K562 (cell line): ENCODE measurements at regions not wholly inside any gene's neighbourhood (a gene's known extent, or its start where the extent isn't known, plus 50 kb on each side); places are given as distances from the start of the nearest gene placed in this dataset.

ENCODE experiments used
- BACH1 ChIP-seq: fragments of 200-800 bp; sonication (Bioruptor generic); IDR thresholded peaks from 2 replicates; pipeline ENCODE4 v1.6.1; 2016; ENCODE audit warnings: missing genetic modification characterization, missing compliant biosample characterization
- CBX8 ChIP-seq: fragments of 200-600 bp; sonication (generic); IDR thresholded peaks from 2 replicates; pipeline ENCODE4 v1.6.1; 2012; ENCODE audit warnings: borderline replicate concordance, mixed run types, low read depth, mild to moderate bottlenecking, moderate library complexity, mixed read lengths, low read length, control low read depth, inconsistent platforms; ENCODE audit not compliant: poor library complexity, severe bottlenecking; ENCODE audit errors: extremely low read depth
- GABPB1 ChIP-seq: sonication (generic); formaldehyde crosslinking; IDR thresholded peaks from 2 replicates; pipeline ENCODE4 v1.8.0; 2022; ENCODE audit warnings: mild to moderate bottlenecking, missing genetic modification reagents
- GATAD2B ChIP-seq: fragments of 450-650 bp; IDR thresholded peaks from 2 replicates; pipeline ENCODE4 v1.6.1; 2017; ENCODE audit warnings: mild to moderate bottlenecking, borderline replicate concordance
- HDAC2 ChIP-seq: fragments of 450-650 bp; IDR thresholded peaks from 2 replicates; pipeline ENCODE4 v1.6.1; 2016; ENCODE audit warnings: mild to moderate bottlenecking
- HMG20A ChIP-seq: fragments of 450-650 bp; formaldehyde crosslinking; conservative IDR thresholded peaks from 2 replicates; pipeline ENCODE4 v1.4.0; 2020; ENCODE audit warnings: mild to moderate bottlenecking, mixed read lengths
- HNRNPH1 ChIP-seq: fragments of 200-400 bp; formaldehyde crosslinking; optimal IDR thresholded peaks from 2 replicates; pipeline ENCODE3; 2017; ENCODE audit warnings: low read depth, mild to moderate bottlenecking, low read length, moderate library complexity
- JUND ChIP-seq, 2 experiments: IDR thresholded peaks; 2 replicates in 1 of 2; 3 replicates in 1 of 2; pipeline ENCODE4 v1.6.1; 2011; ENCODE audit warnings: borderline replicate concordance in 2 of 2, low read depth in 2 of 2, low read length in 2 of 2, improper control_type of control experiment in 1 of 2, missing biosample characterization in 1 of 2, missing genetic modification characterization in 1 of 2, missing genetic modification reagents in 1 of 2
- KDM2B ChIP-seq: fragments of 250-450 bp; sonication (Bioruptor Pico); IDR thresholded peaks from 2 replicates; pipeline ENCODE4 v1.8.0; 2021; ENCODE audit warnings: mild to moderate bottlenecking, moderate library complexity
- KLF1 ChIP-seq: fragments of 450-650 bp; IDR thresholded peaks from 2 replicates; pipeline ENCODE4 v1.6.1; 2016; ENCODE audit warnings: missing genetic modification characterization, missing compliant biosample characterization
- MYNN ChIP-seq, 2 experiments: sonication (generic); formaldehyde crosslinking in 1 of 2; IDR thresholded peaks; 2 replicates each; pipeline versions ENCODE4 v1.5.0 to v1.6.1; 2016 to 2020; ENCODE audit warnings: antibody characterized with exemption in 1 of 2, missing genetic modification reagents in 1 of 2
- NCOA1 ChIP-seq: fragments of 450-650 bp; IDR thresholded peaks from 2 replicates; pipeline ENCODE4 v1.6.1; 2016; ENCODE audit warnings: low read depth
- SFPQ ChIP-seq: fragments of 200-400 bp; formaldehyde crosslinking; IDR thresholded peaks from 2 replicates; pipeline ENCODE4 v1.6.1; 2017; ENCODE audit warnings: mild to moderate bottlenecking, low read depth, low read length, moderate library complexity
- SIN3A ChIP-seq, 2 experiments: fragments of 150-350 bp in 1 of 2; IDR thresholded peaks; 2 replicates each; pipeline ENCODE4 v1.6.1; 2011 to 2016; ENCODE audit warnings: borderline replicate concordance in 2 of 2, low read depth in 2 of 2, low read length in 2 of 2, mild to moderate bottlenecking in 2 of 2, moderate library complexity in 2 of 2; ENCODE audit not compliant: control insufficient read depth in 1 of 2
- TAF7 ChIP-seq: fragments of 450-650 bp; IDR thresholded peaks from 2 replicates; pipeline ENCODE4 v1.6.1; 2016; ENCODE audit warnings: missing genetic modification characterization, missing compliant biosample characterization
- TCF15 ChIP-seq: fragments of 250-450 bp; sonication (Bioruptor Pico); IDR thresholded peaks from 2 replicates; pipeline ENCODE4 v1.8.0; 2022; ENCODE audit warnings: moderate library complexity, mild to moderate bottlenecking, inconsistent platforms
- TEAD1 ChIP-seq, 2 experiments: fragments of 450-650 bp in 1 of 2; sonication (generic) in 1 of 2; formaldehyde crosslinking; IDR thresholded peaks; 2 replicates each; pipeline versions ENCODE4 v1.4.0 to v1.8.0; 2020 to 2022; ENCODE audit warnings: mild to moderate bottlenecking in 2 of 2, missing genetic modification reagents in 1 of 2
- YY1 ChIP-seq, 3 experiments: IDR thresholded peaks; 2 replicates each; pipeline ENCODE4 v1.6.1; 2011; ENCODE audit warnings: low read length in 2 of 3, mild to moderate bottlenecking in 2 of 3, moderate library complexity in 2 of 3, borderline replicate concordance in 1 of 3, control low read depth in 1 of 3, low read depth in 1 of 3; ENCODE audit not compliant: insufficient read depth in 3 of 3, insufficient replicate concordance in 2 of 3, control insufficient read depth in 1 of 3, insufficient read length in 1 of 3; ENCODE audit errors: extremely low read depth in 1 of 3
- ZMIZ1 ChIP-seq, 2 experiments: fragments of 150-350 bp in 1 of 2; IDR thresholded peaks; 2 replicates each; pipeline ENCODE4 v1.6.1; 2012 to 2016; ENCODE audit warnings: low read depth in 2 of 2, low read length in 2 of 2, mild to moderate bottlenecking in 1 of 2, moderate library complexity in 1 of 2
- ZNF165 ChIP-seq: fragments of 250-450 bp; sonication (Bioruptor Pico); IDR thresholded peaks from 2 replicates; pipeline ENCODE4 v1.4.0; 2020; ENCODE audit warnings: borderline replicate concordance
- ZNF780A ChIP-seq: fragments of 250-450 bp; sonication (Bioruptor Pico); IDR thresholded peaks from 2 replicates; pipeline ENCODE4 v1.5.0; 2021; ENCODE audit warnings: mild to moderate bottlenecking

- TF ChIP-seq ZMIZ1 (IDR thresholded peaks at IDR 0.05; ENCODE audit: low read depth in 2 of 2, low read length in 2 of 2) = no peak
- TF ChIP-seq KLF1 (tag) = no peak
- TF ChIP-seq GATAD2B = no peak
- TF ChIP-seq ZNF780A (CRISPR knock-in tag) = no peak
- peak in 1 of 2 experiments; percentile 51; a peak in 2 of 4 replicates for TF ChIP-seq TEAD1 (CRISPR knock-in tag; IDR thresholded peaks at IDR 0.05)
- TF ChIP-seq YY1 (IDR thresholded peaks at IDR 0.05; ENCODE audit: borderline replicate concordance in 1 of 3, control insufficient read depth in 1 of 3, extremely low read depth in 1 of 3, insufficient read depth in 3 of 3, insufficient read length in 1 of 3, insufficient replicate concordance in 2 of 3, low read depth in 1 of 3, low read length in 2 of 3) = no peak
- TF ChIP-seq MYNN (IDR thresholded peaks at IDR 0.05) = no peak
- no peak for TF ChIP-seq MYNN (CRISPR knock-in tag; IDR thresholded peaks at IDR 0.05)
- TF ChIP-seq JUND (IDR thresholded peaks at IDR 0.05; ENCODE audit: borderline replicate concordance, low read depth, low read length) = no peak
- 0 out of 3 replicates have a peak, but pooled peaks have one; percentile 11 for TF ChIP-seq JUND (tag; IDR thresholded peaks at IDR 0.05; ENCODE audit: borderline replicate concordance, low read depth, low read length)
- TF ChIP-seq NCOA1 = no peak
- TF ChIP-seq HNRNPH1 = no peak
- no peak; the same call in 1 of the 2 replicates for TF ChIP-seq BACH1 (tag)
- no peak for TF ChIP-seq HMG20A
- 0 out of 2 replicates have a peak, but pooled peaks have one; percentile 54 for TF ChIP-seq ZNF165 (CRISPR knock-in tag)
- no peak for TF ChIP-seq GABPB1 (CRISPR knock-in tag)
- no peak for TF ChIP-seq TAF7 (tag)
- TF ChIP-seq SIN3A (IDR thresholded peaks at IDR 0.05; ENCODE audit: borderline replicate concordance in 2 of 2, control insufficient read depth in 1 of 2, low read depth in 2 of 2, low read length in 2 of 2) = no peak
- no peak for TF ChIP-seq HDAC2
- TF ChIP-seq CBX8 = no peak
- no peak for TF ChIP-seq TCF15
- no peak for TF ChIP-seq SFPQ
- TF ChIP-seq KDM2B (CRISPR knock-in tag) = 0 out of 2 replicates have a peak, but pooled peaks have one; percentile 28
Observed at GRCh38 chr4:10184501-10184938, 67.9 kb upstream of the WDR1 start (continued).
